H1 (cell line): ENCODE measurements at regions not wholly inside any gene's neighbourhood (a gene's known extent, or its start where the extent isn't known, plus 50 kb on each side); places are given as distances from the start of the nearest gene placed in this dataset.

Source experiments
- CHD7 ChIP-seq: fragments of 300-600 bp; sonication (generic); IDR thresholded peaks from 2 replicates; pipeline ENCODE4 v1.7.1; 2012; ENCODE audit warnings: low read length, moderate library complexity, mild to moderate bottlenecking, inconsistent platforms; ENCODE audit not compliant: insufficient replicate concordance

- TF ChIP-seq CHD7 = no peak
Measured at GRCh38 chr1:220997791-220998190, 118.5 kb downstream of the HLX start (continued).
